HG02885 (cell line): ENCODE measurements at regions not wholly inside any gene's neighbourhood (a gene's known extent, or its start where the extent isn't known, plus 50 kb on each side); places are given as distances from the start of the nearest gene placed in this dataset.
"Not testable (repeated sequence)": the region's sequence is repeated elsewhere in the genome, so short reads cannot be mapped to it uniquely, and the experiment has no call there.

ENCODE experiments used
- ATAC-seq: cut with Tn5 transposase; IDR thresholded peaks from one replicate; pipeline ENCODE4 v1.9.1; 2021; ENCODE audit warnings: mild to moderate bottlenecking; ENCODE audit not compliant: unreplicated experiment, poor library complexity

GRCh38 chr5:116771466-116772151 is 197.0 kb upstream of the SEMA6A start:
- no peak for ATAC-seq

- not testable (repeated sequence) for ATAC-seq
Measured at GRCh38 chr5:116769953-116770352, 195.3 kb upstream of the SEMA6A start.

GRCh38 chr5:116769470-116769869 is 194.8 kb upstream of the SEMA6A start:
- no peak for ATAC-seq

DNA sequence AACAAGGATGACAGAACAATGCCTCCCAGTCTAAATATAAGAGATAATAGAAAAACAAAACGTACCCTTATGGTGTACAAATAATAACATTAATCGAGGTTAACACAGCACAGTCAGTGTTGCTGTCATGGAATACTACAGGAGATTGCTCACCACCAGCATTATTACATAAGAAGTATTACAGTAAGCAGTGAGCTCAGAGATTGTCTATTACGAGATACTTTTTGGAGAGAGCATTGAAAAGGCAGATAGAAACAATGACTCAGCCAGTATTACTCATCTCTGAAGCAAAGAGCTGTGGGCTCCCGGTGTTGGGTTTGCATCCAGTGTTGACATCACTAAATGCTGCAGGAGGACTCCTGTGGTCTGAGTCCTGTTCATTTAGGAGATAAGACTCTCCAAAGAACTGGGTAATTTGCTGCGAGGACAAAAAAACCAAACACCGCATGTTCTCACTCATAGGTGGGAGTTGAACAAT is 191.9 kb upstream of the SEMA6A start:
- peak; percentile 66 for ATAC-seq

DNA sequence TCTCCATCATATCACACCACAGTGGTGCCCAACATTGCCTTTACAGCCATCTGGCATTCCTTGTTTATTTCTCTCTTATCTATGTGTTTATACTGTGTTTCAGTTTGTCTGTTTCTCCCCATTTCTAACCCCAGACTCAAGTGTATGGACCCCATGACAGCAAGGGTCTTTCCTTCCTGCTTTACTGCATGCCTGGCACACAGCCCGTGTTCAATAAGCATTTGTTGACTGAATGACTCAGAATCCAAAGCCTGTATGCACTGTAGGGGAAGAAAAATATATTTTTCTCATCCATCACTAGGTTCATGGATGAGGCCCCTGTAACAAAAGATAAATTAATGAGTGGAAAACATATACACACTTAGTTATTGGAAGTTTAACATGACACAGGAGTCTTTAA is 190.8 kb upstream of the SEMA6A start:
- ATAC-seq: no peak

DNA sequence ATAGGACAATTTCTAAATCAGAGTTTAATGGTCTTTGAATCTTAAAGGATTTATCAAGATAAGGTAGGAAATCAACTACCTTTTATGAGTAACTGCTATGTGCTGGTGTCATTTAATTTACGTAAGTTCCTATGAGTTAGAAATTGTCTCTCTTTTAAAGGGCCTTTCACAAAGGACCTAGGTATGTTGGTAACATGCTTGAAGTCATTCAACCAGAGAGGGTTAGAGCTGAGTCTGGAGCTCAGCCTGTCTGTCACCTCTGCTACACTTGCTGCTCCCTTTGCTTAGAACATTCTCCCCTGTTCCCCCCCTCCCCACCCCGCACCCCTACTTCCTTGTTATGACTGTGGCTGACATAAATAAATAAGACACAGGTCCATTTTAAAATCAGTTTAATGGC is 190.3 kb upstream of the SEMA6A start:
- no peak for ATAC-seq

DNA sequence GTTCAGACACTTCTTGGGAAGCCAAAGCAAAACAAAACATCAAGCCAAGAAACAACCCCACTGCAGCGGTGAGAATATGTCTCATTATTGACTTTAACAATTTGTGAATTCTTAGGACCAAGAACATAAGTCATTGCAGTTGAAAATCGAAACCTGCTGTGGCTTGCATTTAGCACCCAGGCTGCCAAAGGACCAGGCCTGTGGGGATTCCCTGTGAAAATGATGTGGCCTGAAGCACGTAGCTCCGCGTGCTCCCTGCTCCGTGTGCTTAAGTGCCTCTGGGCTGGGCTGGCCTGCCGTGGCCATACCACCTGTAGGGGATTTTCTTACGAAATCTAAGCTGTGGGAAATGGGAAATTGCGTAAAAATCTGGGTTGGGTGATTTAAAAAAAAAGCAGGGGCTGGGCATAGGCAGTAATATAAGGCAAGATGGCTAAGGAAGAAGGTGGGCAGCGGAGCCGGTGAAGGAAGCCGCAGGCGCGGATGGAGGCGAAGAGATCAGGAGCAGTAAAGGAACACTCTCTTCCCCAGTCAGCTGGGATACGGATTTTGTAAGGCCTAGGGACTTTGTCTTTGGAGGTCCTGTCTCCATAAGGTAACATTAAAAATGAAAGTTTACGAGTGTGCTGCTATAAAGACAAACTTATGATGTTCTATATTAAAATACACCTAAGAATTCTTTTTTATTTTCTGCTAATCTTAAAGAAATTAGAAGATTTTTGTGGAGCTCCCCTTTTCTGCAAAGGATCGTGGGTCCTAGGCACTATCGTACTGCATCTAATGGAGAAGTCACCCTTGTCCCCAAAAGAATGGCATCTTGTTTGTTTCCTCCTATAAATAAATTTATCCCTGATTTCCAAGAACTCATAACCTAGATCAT is 189.6 kb upstream of the SEMA6A start:
- peak; percentile 81 for ATAC-seq

DNA sequence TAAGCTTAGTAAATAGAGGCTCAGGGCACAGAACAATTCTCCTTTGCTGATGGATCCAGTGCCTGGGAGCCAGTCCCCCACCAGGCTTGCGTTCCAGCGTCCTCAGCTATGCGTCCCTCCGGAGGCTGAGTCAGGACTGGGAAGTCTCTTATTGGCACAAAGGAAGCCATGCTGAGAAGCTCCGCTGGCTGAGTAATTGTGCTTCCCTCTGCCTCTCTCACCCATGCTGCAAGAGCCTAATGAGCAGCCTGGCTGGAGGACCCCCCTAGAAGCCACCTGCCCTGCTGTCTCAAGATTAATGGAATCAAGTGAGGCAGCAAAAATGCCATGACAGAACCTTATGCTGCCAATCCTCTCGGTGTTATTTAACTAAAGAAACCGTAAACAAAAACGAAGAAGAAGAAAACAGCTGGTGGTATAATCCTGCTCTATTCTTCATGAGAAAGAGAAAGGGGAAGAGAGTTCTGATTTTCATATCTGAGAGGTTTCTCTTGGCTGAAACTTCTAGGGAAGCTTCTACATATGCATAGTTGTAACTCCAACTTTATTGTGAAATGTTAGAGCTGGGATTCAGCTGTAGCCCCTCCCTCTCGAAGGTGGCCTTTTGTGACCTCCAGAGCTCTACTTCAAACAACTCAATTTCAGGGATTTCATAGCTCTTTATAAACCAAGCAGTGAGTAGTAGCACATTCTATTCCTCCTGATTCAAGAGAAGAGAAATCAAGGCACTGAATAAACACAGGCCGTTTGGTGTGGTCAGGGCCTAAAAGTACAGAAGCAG is 185.4 kb upstream of the SEMA6A start:
- no peak for ATAC-seq

- no peak for ATAC-seq
Measured at GRCh38 chr5:116757326-116757725, 182.7 kb upstream of the SEMA6A start.

DNA sequence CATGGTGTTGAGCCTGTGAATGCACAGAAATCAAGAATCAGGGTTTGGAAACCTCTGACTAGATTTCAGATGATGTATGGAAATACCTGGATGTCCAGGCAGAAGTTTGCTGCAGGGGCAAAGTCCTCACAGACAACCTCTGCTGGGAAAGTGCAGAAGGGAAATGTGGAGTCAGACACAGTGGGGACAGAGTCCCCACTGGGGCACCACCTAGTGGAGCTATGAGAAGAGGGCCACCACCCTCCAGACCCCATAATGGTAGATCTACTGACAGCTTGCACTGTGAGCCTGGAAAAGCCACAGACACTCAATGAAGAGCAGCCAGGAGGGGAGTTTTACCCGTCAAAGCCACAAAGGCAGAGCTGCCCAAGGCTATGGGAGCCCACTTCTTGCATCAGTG is 181.9 kb upstream of the SEMA6A start:
- no peak for ATAC-seq

DNA sequence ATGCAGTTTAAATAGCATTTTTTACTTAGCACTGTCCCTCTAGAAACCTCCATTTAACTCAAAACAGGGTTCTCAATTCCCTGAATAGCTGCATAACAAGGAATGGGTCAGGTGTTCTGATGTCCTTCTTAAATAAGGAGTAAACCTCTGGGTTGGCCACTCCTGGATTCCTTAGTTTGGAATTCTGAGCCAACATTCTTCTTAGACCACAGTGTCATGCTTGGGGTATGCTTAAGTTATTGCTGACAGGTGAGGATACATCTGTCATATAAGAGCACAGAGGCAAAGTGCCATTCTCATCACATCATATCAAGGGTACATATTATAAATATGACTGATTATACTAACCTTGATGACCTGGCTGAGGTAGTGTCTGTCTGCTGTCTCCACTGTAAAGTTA is 179.9 kb upstream of the SEMA6A start:
- no peak for ATAC-seq

DNA sequence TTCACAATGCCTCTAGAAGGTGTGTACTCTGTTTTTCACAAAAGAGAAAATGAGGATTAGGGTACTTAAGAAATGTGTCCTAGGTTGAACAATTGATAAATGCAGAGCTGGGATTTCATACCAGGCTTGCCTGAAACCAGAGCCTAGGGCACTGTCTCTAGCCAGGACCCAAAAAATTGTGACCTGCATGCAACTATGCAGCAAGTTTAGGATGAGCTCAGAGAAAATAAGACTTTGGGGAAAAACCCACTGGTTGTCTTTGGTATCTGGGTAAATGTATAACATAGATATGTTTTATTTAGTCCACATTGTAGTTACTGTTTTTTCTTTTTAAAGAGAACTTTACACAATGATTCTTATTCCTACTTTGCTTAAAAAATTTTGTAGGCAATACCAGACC is 177.1 kb upstream of the SEMA6A start:
- ATAC-seq: no peak

DNA sequence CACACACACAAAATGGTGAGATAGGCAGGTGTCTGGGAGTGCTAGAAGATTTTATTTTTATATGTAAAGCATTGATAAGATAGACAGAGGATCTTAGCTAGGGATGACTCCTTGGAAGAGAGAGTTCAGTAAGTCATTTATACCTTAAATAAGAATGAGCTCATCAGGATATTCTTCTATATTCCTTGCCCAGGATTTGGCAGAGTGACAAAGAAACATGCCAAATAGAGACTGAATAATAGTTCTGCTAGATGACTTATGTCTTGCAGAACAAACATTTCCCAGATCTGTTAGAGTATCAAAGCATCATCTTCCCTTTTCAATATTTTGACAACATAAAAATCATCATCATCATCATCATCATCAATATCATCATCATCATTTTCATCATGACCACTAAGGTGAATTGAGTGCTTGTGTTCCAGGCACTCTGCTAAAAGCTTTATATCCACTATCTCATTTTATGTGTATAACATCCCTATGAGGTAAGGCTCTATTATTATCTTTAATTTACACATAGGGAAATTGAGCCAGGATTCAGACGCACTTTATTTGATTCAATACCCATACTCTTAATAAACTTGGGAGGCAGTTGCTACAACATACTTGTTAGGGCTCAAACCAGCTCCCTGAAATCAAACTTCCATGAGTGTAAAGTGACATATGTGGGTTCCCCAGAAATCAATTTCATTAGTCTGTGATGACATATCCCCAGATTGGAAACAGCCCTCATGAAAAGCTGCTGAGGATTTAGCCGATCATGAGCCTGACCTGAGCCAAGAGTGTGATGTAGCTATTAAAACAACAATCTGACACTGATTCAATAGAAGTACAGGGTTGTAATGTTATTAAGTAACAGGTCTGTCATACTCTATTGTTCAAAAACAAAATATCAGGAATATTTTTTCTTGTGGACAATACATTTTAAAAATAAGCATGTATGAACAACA is 176.3 kb upstream of the SEMA6A start:
- no peak for ATAC-seq

GRCh38 chr5:116747881-116748280 is 173.3 kb upstream of the SEMA6A start:
- ATAC-seq: no peak

GRCh38 chr5:116746668-116747067 is 172.0 kb upstream of the SEMA6A start:
- ATAC-seq: no peak

- ATAC-seq: no peak
Measured at GRCh38 chr5:116740771-116741170, 166.1 kb upstream of the SEMA6A start.

GRCh38 chr5:116739571-116739970 is 164.9 kb upstream of the SEMA6A start:
- ATAC-seq: no peak

DNA sequence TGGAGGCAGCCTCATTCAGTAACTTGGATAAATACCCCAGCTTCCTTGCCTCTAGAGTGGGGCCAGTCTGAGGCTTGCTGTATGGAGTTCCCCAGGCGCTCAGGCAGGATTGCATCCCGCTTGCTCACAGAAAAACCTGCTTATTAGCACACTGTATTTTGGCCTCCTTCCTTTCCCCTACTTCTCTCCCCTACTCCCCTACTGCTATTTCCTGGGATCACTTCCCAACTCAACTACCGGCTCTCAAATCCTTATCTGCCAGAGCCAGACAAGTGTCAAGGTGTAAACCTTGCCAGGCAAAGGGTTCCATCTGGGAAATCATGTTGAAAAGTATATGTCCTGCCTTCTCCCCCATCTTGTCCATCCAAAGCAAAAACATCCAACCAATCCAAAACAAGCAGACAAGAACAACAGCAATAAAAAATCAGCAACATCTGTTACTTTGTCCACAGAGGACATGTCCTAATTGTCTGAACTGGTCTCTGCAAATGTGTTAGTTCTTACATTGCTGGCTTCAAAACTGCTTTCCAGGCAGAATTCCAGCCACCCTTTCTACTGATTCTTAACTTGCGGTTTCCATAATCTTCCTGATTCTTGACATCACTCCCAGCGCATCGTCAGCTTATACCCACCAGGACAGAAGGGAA is 164.1 kb upstream of the SEMA6A start:
- no peak for ATAC-seq

GRCh38 chr5:116738239-116738614 is 163.6 kb upstream of the SEMA6A start:
- ATAC-seq: no peak
